ENCODE measurements at regions not wholly inside any gene's neighbourhood (a gene's known extent, or its start where the extent isn't known, plus 50 kb on each side); places are given as distances from the start of the nearest gene placed in this dataset.

GRCh38 chr1:55735106-55735505, 519.9 kb upstream of the USP24 start:
- TF ChIP-seq, protein P1, sequence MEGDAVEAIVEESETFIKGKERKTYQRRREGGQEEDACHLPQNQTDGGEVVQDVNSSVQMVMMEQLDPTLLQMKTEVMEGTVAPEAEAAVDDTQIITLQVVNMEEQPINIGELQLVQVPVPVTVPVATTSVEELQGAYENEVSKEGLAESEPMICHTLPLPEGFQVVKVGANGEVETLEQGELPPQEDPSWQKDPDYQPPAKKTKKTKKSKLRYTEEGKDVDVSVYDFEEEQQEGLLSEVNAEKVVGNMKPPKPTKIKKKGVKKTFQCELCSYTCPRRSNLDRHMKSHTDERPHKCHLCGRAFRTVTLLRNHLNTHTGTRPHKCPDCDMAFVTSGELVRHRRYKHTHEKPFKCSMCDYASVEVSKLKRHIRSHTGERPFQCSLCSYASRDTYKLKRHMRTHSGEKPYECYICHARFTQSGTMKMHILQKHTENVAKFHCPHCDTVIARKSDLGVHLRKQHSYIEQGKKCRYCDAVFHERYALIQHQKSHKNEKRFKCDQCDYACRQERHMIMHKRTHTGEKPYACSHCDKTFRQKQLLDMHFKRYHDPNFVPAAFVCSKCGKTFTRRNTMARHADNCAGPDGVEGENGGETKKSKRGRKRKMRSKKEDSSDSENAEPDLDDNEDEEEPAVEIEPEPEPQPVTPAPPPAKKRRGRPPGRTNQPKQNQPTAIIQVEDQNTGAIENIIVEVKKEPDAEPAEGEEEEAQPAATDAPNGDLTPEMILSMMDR (IDR thresholded peaks at IDR 0.05) = no peak
- TF ChIP-seq ZFX (IDR thresholded peaks at IDR 0.05; ENCODE audit: borderline replicate concordance) = no peak

Data from 22Rv1 (cell line).